ENCODE measurements at regions not wholly inside any gene's neighbourhood (a gene's known extent, or its start where the extent isn't known, plus 50 kb on each side); places are given as distances from the start of the nearest gene placed in this dataset.

GRCh38 chr18:23363865-23364570, 89.1 kb upstream of the RIOK3 start:
- H3K36me3 ChIP-seq = no peaks in the 10 kb centered on the region
- no peaks in the 10 kb centered on the region for H3K27me3 ChIP-seq
- intact Hi-C loops (cut with DNase I) = no loop called here
- no peak overlapping the region for H3K4me3 ChIP-seq
- no peak overlapping the region for H3K27ac ChIP-seq (replicated peaks in 1 of 4)
- no peaks in the 10 kb centered on the region for H3K9me3 ChIP-seq
- 95% methylated on average over 6 of the region's 6 CpGs for WGBS
- peaks cover 0 to 10% (median 4%) of the 10 kb centered on the region in 4 donors for H3K4me1 ChIP-seq
- no peak for DNase-seq (ENCODE audit: extremely low spot score)
- TF ChIP-seq, protein P1, sequence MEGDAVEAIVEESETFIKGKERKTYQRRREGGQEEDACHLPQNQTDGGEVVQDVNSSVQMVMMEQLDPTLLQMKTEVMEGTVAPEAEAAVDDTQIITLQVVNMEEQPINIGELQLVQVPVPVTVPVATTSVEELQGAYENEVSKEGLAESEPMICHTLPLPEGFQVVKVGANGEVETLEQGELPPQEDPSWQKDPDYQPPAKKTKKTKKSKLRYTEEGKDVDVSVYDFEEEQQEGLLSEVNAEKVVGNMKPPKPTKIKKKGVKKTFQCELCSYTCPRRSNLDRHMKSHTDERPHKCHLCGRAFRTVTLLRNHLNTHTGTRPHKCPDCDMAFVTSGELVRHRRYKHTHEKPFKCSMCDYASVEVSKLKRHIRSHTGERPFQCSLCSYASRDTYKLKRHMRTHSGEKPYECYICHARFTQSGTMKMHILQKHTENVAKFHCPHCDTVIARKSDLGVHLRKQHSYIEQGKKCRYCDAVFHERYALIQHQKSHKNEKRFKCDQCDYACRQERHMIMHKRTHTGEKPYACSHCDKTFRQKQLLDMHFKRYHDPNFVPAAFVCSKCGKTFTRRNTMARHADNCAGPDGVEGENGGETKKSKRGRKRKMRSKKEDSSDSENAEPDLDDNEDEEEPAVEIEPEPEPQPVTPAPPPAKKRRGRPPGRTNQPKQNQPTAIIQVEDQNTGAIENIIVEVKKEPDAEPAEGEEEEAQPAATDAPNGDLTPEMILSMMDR (IDR thresholded peaks at IDR 0.05) = no peak
- TF ChIP-seq EP300 (IDR thresholded peaks at IDR 0.05) (no peak), POLR2AphosphoS5 (IDR thresholded peaks at IDR 0.05) (no peak), POLR2A (IDR thresholded peaks at IDR 0.05; ENCODE audit: low read depth) (no peak)

DNA sequence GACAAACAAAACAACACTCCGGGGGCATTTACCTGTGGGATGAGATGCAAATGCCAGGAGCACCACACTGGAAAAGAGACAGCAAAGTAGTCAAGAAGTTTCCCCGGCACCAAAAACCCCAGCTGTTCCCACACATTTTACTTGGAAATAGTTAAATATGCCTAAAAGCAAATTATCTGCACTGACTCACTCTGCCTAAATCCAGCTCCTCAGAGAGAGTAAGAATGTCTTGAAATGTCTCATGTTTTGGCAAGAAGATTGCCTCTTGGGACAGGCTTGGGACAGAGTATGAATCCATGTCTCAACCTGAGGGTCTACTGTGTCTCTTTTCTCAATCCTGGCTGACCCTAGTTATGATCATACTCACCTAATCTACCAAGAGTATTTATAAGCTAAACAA, 87.5 kb upstream of the RIOK3 start:
- intact Hi-C loops (cut with DNase I) = no loop called here

DNA sequence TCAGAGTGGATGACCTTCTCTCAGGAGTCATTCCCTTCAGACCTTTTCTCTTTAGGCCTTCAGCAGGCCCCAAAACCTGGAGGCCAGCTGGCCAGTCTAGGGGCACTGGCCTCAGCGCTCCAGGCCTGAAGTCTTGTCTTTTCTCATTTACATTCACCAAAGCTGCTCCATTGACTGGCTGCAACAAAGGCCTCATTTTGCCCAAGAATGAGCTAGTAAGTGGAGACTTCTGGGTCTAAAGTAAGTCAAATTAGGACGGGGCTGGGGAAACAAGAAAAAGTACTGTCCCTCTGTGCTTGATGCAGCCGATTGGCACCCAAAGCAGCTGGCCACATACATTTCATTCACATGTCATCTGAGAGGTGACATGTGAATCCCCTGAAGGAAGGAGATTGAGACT, 83.8 kb upstream of the RIOK3 start:
- no peaks in the 10 kb centered on the region for H3K9me3 ChIP-seq
- WGBS = 90% methylated on average over 3 of the region's 3 CpGs
- H3K36me3 ChIP-seq = peaks cover 0 to 4% (median 0%) of the 10 kb centered on the region in 4 donors
- H3K27me3 ChIP-seq = no peaks in the 10 kb centered on the region
- H3K4me3 ChIP-seq = no peak overlapping the region
- intact Hi-C loops (cut with DNase I) = no loop called here
- H3K4me1 ChIP-seq = peaks cover 0 to 7% (median 4%) of the 10 kb centered on the region in 4 donors
- DNase-seq (ENCODE audit: extremely low spot score) = peak; percentile 90
- no peak overlapping the region for H3K27ac ChIP-seq (replicated peaks in 1 of 4)
- TF ChIP-seq POLR2A (IDR thresholded peaks at IDR 0.05; ENCODE audit: low read depth) = no peak
- TF ChIP-seq, protein P1 (IDR thresholded peaks at IDR 0.05) = no peak
- TF ChIP-seq EP300 (IDR thresholded peaks at IDR 0.05) = no peak
- TF ChIP-seq POLR2AphosphoS5 (IDR thresholded peaks at IDR 0.05) = no peak

More for the DNA sequence above, 87.5 kb upstream of the RIOK3 start:
- Histone ChIP-seq H3K27ac (replicated peaks in 1 of 4) (no peak overlapping the region), H3K4me1 (peaks cover 0 to 7% (median 4%) of the 10 kb centered on the region in 4 donors), H3K27me3 (no peaks in the 10 kb centered on the region), H3K9me3 (no peaks in the 10 kb centered on the region), H3K4me3 (no peak overlapping the region), H3K36me3 (no peaks in the 10 kb centered on the region)
- no peak for DNase-seq (ENCODE audit: extremely low spot score)
- 71% methylated on average over 2 of the region's 2 CpGs for WGBS
- TF ChIP-seq, protein P1 (IDR thresholded peaks at IDR 0.05) = no peak
- no peak for TF ChIP-seq POLR2AphosphoS5 (IDR thresholded peaks at IDR 0.05)
- no peak for TF ChIP-seq POLR2A (IDR thresholded peaks at IDR 0.05; ENCODE audit: low read depth)
- TF ChIP-seq EP300 (IDR thresholded peaks at IDR 0.05) = no peak

- peaks cover 0 to 4% (median 0%) of the 10 kb centered on the region in 4 donors for H3K36me3 ChIP-seq
- H3K4me3 ChIP-seq = no peak overlapping the region
- intact Hi-C loops (cut with DNase I) = no loop called here
- peaks cover 7 to 18% (median 15%) of the 10 kb centered on the region in 4 donors for H3K4me1 ChIP-seq
- 100% methylated on average over 3 of the region's 3 CpGs for WGBS
- H3K27ac ChIP-seq (replicated peaks in 1 of 4) = no peak overlapping the region
- no peak for DNase-seq (ENCODE audit: extremely low spot score)
- no peak for TF ChIP-seq POLR2A (IDR thresholded peaks at IDR 0.05; ENCODE audit: low read depth)
- no peak for TF ChIP-seq EP300 (IDR thresholded peaks at IDR 0.05)
- TF ChIP-seq POLR2AphosphoS5 (IDR thresholded peaks at IDR 0.05) = no peak
- TF ChIP-seq, protein P1 (IDR thresholded peaks at IDR 0.05) = no peak
- no peaks in the 10 kb centered on the region for H3K9me3 ChIP-seq
- no peaks in the 10 kb centered on the region for H3K27me3 ChIP-seq
These were observed 79.5 kb upstream of the RIOK3 start for GRCh38 chr18:23373570-23373969.
